ENCODE measurements at regions not wholly inside any gene's neighbourhood (a gene's known extent, or its start where the extent isn't known, plus 50 kb on each side); places are given as distances from the start of the nearest gene placed in this dataset.

- no peak overlapping the region for H3K4me3 ChIP-seq (ENCODE audit: low read depth, low read length)
- DNase-seq (ENCODE audit: low read depth), result no peak
- TF ChIP-seq CTCF (IDR thresholded peaks at IDR 0.05; ENCODE audit: low read depth, low read length) (no peak), MAX (IDR thresholded peaks at IDR 0.05; ENCODE audit: low read depth, low read length) (no peak), POLR2A (IDR thresholded peaks at IDR 0.05; ENCODE audit: extremely low read depth, insufficient read length) (no peak)
These were observed 89.5 kb downstream of the ADRA2C start for GRCh38 chr4:3855646-3856045.

GRCh38 chr4:3856604-3857204, 90.5 kb downstream of the ADRA2C start:
- TF ChIP-seq MAX (IDR thresholded peaks at IDR 0.05; ENCODE audit: low read depth, low read length) (no peak), MYC (IDR thresholded peaks at IDR 0.05; ENCODE audit: low read depth, low read length) (no peak), CTCF (IDR thresholded peaks at IDR 0.05; ENCODE audit: low read depth, low read length) (no peak), POLR2A (IDR thresholded peaks at IDR 0.05; ENCODE audit: extremely low read depth, insufficient read length) (no peak)
- DNase-seq (ENCODE audit: low read depth), result no peak
- no peak overlapping the region for H3K4me3 ChIP-seq (ENCODE audit: low read depth, low read length)

GRCh38 chr4:3857269-3857926, 91.2 kb downstream of the ADRA2C start:
- H3K4me3 ChIP-seq (ENCODE audit: low read depth, low read length), result no peak overlapping the region
- DNase-seq (ENCODE audit: low read depth), result peak; percentile 42
- no peak for TF ChIP-seq CTCF (IDR thresholded peaks at IDR 0.05; ENCODE audit: low read depth, low read length)

- no peak for DNase-seq (ENCODE audit: low read depth)
- TF ChIP-seq MYC (IDR thresholded peaks at IDR 0.05; ENCODE audit: low read depth, low read length), result no peak
- no peak overlapping the region for H3K4me3 ChIP-seq (ENCODE audit: low read depth, low read length)
These were observed 92.0 kb downstream of the ADRA2C start for GRCh38 chr4:3858046-3858730.

GRCh38 chr4:3858765-3859388, 92.7 kb downstream of the ADRA2C start:
- TF ChIP-seq MYC (IDR thresholded peaks at IDR 0.05; ENCODE audit: low read depth, low read length), result no peak
- no peak overlapping the region for H3K4me3 ChIP-seq (ENCODE audit: low read depth, low read length)
- DNase-seq (ENCODE audit: low read depth), result no peak

- no peak for DNase-seq (ENCODE audit: low read depth)
- no peak overlapping the region for H3K4me3 ChIP-seq (ENCODE audit: low read depth, low read length)
- TF ChIP-seq MYC (IDR thresholded peaks at IDR 0.05; ENCODE audit: low read depth, low read length) (no peak), MAX (IDR thresholded peaks at IDR 0.05; ENCODE audit: low read depth, low read length) (no peak), CTCF (IDR thresholded peaks at IDR 0.05; ENCODE audit: low read depth, low read length) (no peak), POLR2A (IDR thresholded peaks at IDR 0.05; ENCODE audit: extremely low read depth, insufficient read length) (no peak)
These were observed 93.4 kb downstream of the ADRA2C start for GRCh38 chr4:3859571-3859970.

Measured in NB4 (cell line).